ENCODE measurements at regions not wholly inside any gene's neighbourhood (a gene's known extent, or its start where the extent isn't known, plus 50 kb on each side); places are given as distances from the start of the nearest gene placed in this dataset.

DNA sequence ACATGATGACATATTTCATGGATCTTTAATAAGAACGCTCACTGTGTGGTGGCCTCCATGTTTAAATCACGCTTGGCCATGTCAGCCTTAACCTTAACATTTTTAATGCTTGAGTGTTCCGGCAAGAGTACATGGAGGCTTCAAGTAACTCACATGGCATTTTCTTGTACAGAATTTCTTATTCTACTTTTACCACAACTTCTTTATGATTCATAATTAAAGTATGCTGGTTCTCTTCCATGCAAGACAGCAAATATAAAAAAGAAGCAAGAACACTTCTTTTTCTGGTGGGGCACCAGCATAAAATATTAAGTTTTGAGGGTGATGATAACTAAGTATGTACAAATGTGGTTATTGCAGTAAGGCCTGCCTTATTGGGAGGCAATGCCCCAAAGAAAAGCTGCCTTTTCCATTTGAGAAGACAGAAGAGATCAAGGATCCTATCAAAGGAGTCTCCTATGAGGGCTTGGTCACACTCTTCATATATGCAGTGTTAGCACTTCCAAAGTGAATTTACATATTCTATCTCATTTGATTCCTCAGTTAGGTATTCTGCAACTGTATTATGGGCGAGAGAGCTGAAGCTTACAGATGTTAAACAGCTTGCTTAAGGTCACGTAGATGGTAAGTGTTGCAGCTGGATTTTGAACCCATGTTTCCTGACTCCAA, 382.7 kb upstream of the MEF2C start:
- H3K27me3 ChIP-seq (ENCODE audit: insufficient read depth, low read depth, low read length): no peaks in the 10 kb centered on the region
- H3F3A ChIP-seq (ENCODE audit: insufficient read depth, low read length, poor library complexity, severe bottlenecking): no peaks in the 10 kb centered on the region
- H3K9me2 ChIP-seq (ENCODE audit: insufficient read depth, low read length): no peaks in the 10 kb centered on the region
- H3K27ac ChIP-seq (ENCODE audit: low read length): no peak overlapping the region
- H3K9ac ChIP-seq (ENCODE audit: low read length): no peak overlapping the region
- no peak overlapping the region for H3K4me2 ChIP-seq (ENCODE audit: low read length)
- H3K79me2 ChIP-seq (replicated peaks; ENCODE audit: insufficient read depth, low read length): no peaks in the 10 kb centered on the region
- H3K9me3 ChIP-seq (ENCODE audit: low read length): no peaks in the 10 kb centered on the region
- no peaks in the 10 kb centered on the region for H4K20me1 ChIP-seq (ENCODE audit: insufficient read depth)
- H3K4me3 ChIP-seq (ENCODE audit: low read length): no peak overlapping the region
- H3K36me3 ChIP-seq (ENCODE audit: insufficient read depth, low read length): no peaks in the 10 kb centered on the region
- H2AFZ ChIP-seq (ENCODE audit: low read depth, low read length): no peak overlapping the region
- TF ChIP-seq SMC3 (conservative IDR thresholded peaks at IDR 0.05; ENCODE audit: poor library complexity): no peak
- no peak for TF ChIP-seq TAF1 (IDR thresholded peaks at IDR 0.05; ENCODE audit: low read depth)
- TF ChIP-seq, protein P1, sequence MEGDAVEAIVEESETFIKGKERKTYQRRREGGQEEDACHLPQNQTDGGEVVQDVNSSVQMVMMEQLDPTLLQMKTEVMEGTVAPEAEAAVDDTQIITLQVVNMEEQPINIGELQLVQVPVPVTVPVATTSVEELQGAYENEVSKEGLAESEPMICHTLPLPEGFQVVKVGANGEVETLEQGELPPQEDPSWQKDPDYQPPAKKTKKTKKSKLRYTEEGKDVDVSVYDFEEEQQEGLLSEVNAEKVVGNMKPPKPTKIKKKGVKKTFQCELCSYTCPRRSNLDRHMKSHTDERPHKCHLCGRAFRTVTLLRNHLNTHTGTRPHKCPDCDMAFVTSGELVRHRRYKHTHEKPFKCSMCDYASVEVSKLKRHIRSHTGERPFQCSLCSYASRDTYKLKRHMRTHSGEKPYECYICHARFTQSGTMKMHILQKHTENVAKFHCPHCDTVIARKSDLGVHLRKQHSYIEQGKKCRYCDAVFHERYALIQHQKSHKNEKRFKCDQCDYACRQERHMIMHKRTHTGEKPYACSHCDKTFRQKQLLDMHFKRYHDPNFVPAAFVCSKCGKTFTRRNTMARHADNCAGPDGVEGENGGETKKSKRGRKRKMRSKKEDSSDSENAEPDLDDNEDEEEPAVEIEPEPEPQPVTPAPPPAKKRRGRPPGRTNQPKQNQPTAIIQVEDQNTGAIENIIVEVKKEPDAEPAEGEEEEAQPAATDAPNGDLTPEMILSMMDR (IDR thresholded peaks at IDR 0.05; ENCODE audit: poor library complexity, severe bottlenecking): no peak
- TF ChIP-seq, protein P2, sequence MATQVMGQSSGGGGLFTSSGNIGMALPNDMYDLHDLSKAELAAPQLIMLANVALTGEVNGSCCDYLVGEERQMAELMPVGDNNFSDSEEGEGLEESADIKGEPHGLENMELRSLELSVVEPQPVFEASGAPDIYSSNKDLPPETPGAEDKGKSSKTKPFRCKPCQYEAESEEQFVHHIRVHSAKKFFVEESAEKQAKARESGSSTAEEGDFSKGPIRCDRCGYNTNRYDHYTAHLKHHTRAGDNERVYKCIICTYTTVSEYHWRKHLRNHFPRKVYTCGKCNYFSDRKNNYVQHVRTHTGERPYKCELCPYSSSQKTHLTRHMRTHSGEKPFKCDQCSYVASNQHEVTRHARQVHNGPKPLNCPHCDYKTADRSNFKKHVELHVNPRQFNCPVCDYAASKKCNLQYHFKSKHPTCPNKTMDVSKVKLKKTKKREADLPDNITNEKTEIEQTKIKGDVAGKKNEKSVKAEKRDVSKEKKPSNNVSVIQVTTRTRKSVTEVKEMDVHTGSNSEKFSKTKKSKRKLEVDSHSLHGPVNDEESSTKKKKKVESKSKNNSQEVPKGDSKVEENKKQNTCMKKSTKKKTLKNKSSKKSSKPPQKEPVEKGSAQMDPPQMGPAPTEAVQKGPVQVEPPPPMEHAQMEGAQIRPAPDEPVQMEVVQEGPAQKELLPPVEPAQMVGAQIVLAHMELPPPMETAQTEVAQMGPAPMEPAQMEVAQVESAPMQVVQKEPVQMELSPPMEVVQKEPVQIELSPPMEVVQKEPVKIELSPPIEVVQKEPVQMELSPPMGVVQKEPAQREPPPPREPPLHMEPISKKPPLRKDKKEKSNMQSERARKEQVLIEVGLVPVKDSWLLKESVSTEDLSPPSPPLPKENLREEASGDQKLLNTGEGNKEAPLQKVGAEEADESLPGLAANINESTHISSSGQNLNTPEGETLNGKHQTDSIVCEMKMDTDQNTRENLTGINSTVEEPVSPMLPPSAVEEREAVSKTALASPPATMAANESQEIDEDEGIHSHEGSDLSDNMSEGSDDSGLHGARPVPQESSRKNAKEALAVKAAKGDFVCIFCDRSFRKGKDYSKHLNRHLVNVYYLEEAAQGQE (IDR thresholded peaks at IDR 0.05; ENCODE audit: borderline replicate concordance): no peak
- TF ChIP-seq EP300 (conservative IDR thresholded peaks at IDR 0.05; ENCODE audit: poor library complexity, severe bottlenecking): no peak
- no peak for TF ChIP-seq RAD21 (conservative IDR thresholded peaks at IDR 0.05)
- TF ChIP-seq MXI1 (conservative IDR thresholded peaks at IDR 0.05; ENCODE audit: poor library complexity, severe bottlenecking): no peak
- no peak for TF ChIP-seq EZH2 (IDR thresholded peaks at IDR 0.05; ENCODE audit: borderline replicate concordance, insufficient read depth, low read length, poor library complexity, severe bottlenecking)
- TF ChIP-seq POLR2AphosphoS5 (IDR thresholded peaks at IDR 0.05): no peak

DNA sequence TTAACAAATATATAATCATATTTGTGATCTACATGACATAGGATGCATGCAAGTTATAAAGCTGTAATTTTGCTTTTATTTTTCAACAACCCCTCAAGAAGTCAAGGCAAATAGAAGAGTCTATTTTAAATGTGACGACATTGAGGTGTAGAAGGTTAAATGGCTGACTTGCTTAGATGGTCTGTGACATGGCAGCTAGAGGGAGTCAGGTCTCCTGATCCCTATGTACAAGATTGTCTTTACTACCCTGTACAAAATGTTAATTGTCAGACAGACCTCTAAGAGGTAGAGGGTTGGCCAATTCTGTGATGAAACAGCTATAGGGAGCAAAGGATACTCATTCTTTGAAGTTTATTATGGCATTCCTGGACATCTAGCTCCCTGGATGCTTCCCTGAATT, 380.9 kb upstream of the MEF2C start:
- Histone ChIP-seq H3K9me2 (ENCODE audit: insufficient read depth, low read length) (no peaks in the 10 kb centered on the region), H3K27me3 (ENCODE audit: insufficient read depth, low read depth, low read length) (no peaks in the 10 kb centered on the region), H3K79me2 (replicated peaks; ENCODE audit: insufficient read depth, low read length) (no peaks in the 10 kb centered on the region), H3F3A (ENCODE audit: insufficient read depth, low read length, poor library complexity, severe bottlenecking) (no peaks in the 10 kb centered on the region), H3K27ac (ENCODE audit: low read length) (no peak overlapping the region), H4K20me1 (ENCODE audit: insufficient read depth) (no peaks in the 10 kb centered on the region), H3K4me3 (ENCODE audit: low read length) (no peak overlapping the region), H3K9me3 (ENCODE audit: low read length) (no peaks in the 10 kb centered on the region), H3K36me3 (ENCODE audit: insufficient read depth, low read length) (no peaks in the 10 kb centered on the region), H3K4me2 (ENCODE audit: low read length) (no peak overlapping the region), H2AFZ (ENCODE audit: low read depth, low read length) (no peak overlapping the region), H3K9ac (ENCODE audit: low read length) (no peak overlapping the region)
- no peak for TF ChIP-seq POLR2AphosphoS5 (IDR thresholded peaks at IDR 0.05)
- no peak for TF ChIP-seq RAD21 (conservative IDR thresholded peaks at IDR 0.05)
- TF ChIP-seq, protein P1 (IDR thresholded peaks at IDR 0.05; ENCODE audit: poor library complexity, severe bottlenecking): peak; percentile 20

Measured in neural cell (in vitro differentiated cells).